GM12865 (cell line): ENCODE measurements at regions not wholly inside any gene's neighbourhood (a gene's known extent, or its start where the extent isn't known, plus 50 kb on each side); places are given as distances from the start of the nearest gene placed in this dataset.
"Not testable (repeated sequence)": the region's sequence is repeated elsewhere in the genome, so short reads cannot be mapped to it uniquely, and the experiment has no call there.

ENCODE experiments used
- DNase-seq: peaks from one replicate; pipeline ENCODE4 v3.0.0; 2010; ENCODE audit warnings: low read depth
- H3K4me3 ChIP-seq: 2 replicates; pipeline ENCODE4 v1.5.1; 2011; ENCODE audit warnings: mild to moderate bottlenecking, low read depth, low read length, control low read depth
- TF ChIP-seq, protein P1 (sequence below): IDR thresholded peaks from 2 replicates; pipeline ENCODE4 v1.5.1; 2011; ENCODE audit warnings: low read length, control low read depth, low read depth, inconsistent platforms; ENCODE audit not compliant: insufficient read depth; ENCODE audit errors: missing control alignments

DNA sequence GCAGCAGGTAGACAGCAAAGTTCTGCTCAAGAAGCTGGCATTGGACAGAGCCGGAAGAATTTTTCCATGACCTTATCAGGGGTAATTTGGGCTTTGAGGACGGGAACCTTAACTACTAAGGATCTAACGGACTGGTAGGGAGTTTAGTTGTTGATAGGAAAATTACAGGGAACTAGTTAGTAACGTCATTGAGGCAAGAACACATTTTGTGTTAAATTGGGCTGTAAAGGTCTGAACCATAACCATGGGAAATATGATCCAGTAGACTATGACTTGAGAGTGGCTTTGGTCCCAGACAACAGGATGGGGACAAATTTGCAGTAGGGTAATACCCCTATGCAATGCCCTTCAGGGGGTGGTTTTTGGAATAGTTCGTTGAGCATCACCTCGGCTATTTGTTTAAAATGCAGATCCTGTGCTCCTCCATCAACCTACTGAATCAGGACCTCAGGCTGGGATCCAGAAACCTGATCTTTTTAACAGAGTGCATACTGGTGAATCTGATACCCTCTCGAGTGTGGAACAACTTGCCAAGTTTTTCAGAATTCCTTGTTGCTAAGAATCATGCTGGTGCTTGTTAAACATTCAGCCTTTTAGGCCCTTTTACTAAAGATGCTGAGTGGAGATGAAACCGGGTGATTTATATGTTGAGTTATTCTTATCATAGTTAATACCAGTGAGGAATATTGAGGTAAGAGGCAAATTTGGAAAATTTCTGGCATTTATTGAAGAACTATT is 255.1 kb downstream of the MAP2K6 start:
- TF ChIP-seq, protein P1, sequence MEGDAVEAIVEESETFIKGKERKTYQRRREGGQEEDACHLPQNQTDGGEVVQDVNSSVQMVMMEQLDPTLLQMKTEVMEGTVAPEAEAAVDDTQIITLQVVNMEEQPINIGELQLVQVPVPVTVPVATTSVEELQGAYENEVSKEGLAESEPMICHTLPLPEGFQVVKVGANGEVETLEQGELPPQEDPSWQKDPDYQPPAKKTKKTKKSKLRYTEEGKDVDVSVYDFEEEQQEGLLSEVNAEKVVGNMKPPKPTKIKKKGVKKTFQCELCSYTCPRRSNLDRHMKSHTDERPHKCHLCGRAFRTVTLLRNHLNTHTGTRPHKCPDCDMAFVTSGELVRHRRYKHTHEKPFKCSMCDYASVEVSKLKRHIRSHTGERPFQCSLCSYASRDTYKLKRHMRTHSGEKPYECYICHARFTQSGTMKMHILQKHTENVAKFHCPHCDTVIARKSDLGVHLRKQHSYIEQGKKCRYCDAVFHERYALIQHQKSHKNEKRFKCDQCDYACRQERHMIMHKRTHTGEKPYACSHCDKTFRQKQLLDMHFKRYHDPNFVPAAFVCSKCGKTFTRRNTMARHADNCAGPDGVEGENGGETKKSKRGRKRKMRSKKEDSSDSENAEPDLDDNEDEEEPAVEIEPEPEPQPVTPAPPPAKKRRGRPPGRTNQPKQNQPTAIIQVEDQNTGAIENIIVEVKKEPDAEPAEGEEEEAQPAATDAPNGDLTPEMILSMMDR, result no peak
- no peak overlapping the region for H3K4me3 ChIP-seq
- no peak for DNase-seq

DNA sequence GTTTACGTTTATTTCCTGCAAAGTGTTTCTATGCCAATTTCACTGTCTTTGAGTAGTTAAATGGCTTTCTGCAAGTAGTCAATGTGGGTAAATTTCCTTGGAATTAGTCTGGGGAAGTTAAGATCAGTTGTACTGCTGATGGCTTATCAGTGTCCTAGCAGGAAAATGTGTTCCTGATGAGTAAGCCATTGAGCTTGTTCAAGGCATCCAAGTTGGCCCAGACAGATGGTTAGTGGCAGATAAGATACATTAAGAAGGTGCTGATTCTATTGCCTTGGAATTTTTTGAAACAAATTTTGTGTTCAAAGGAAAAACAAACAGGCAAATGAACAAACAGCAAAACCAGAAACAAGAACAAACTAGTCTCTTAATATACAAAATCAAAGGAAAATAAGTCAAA is 258.4 kb downstream of the MAP2K6 start:
- TF ChIP-seq, protein P1, result no peak
- DNase-seq, result no peak
- no peak overlapping the region for H3K4me3 ChIP-seq

DNA sequence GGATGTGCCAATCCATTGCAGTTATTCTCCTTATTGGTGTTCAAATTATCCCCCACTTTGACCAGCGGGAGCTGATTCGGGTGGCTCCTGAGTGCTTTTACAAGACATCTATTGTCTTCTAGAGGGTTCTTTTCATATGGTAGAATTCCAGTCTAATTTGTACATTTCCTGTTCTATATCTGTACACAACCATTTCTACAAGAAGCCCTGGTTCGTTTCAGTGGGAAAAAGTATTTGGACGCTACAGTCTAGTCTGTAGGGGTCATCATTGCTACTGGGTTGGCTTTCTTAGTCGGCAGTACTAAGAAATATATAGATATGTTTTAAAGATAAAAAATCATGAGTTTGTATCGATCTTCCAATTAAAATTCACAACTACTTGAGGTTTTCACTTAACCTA is 262.6 kb downstream of the MAP2K6 start:
- TF ChIP-seq, protein P1, result no peak
- no peak for DNase-seq
- no peak overlapping the region for H3K4me3 ChIP-seq

DNA sequence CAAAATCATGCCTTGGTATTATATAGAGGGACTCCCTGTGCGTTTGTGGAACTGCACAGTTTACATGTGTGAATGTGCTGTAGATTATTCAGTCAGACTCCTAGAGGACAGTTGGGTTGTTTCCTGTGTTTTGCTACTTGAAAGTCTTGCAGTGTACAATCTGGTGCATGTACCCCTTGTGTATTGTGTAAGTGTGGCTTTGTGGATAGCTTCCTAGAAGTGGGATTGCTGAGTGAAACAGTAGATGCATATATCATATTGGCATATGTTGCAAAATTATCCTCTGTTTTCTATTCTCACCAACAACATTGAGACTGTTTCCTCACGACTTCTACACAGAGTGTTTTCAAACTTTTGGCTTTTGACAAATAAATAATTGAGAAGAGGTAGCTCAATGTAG is 263.7 kb downstream of the MAP2K6 start:
- TF ChIP-seq, protein P1, result no peak

DNA sequence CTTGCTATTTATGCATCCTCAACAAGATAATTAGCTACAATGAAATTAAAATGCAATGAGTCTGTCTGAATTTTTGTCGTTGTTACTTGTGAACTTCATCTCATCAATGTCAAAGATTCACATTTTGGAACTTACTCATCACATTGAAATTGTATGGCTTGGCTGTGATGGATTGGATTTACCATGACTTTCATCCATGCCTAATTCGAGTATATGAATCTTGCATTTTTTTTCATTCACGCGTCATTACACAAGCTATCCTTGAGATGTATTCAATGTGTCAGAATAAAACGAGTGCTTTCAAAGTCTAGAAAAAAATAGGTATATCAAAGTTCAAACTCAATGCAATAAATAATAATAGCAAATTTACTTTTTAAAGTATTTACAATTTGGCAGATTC is 265.3 kb downstream of the MAP2K6 start:
- H3K4me3 ChIP-seq, result no peak overlapping the region
- DNase-seq, result no peak
- TF ChIP-seq, protein P1, result no peak

More for the DNA sequence above, 263.7 kb downstream of the MAP2K6 start:
- no peak overlapping the region for H3K4me3 ChIP-seq
- no peak for DNase-seq

DNA sequence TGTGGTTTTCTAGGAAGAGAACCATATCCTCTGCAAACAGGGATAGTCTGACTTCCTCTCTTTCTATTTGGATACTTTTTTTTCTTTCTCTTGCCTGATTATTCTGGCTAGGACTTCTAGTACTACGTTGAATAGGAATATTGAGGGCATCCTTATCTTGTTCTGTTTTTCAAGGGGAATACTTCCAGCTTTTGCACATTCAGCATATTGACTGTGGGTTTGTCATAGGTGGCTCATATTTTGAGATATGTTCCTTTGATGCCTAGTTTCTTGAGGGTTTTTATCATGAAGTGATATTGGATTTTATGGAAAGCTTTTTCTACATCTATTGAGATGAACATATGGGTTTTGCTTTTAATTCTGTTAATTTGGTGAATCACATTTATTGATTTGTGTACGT is 269.8 kb downstream of the MAP2K6 start:
- no peak for DNase-seq
- H3K4me3 ChIP-seq, result no peak overlapping the region
- TF ChIP-seq, protein P1, result no peak

DNA sequence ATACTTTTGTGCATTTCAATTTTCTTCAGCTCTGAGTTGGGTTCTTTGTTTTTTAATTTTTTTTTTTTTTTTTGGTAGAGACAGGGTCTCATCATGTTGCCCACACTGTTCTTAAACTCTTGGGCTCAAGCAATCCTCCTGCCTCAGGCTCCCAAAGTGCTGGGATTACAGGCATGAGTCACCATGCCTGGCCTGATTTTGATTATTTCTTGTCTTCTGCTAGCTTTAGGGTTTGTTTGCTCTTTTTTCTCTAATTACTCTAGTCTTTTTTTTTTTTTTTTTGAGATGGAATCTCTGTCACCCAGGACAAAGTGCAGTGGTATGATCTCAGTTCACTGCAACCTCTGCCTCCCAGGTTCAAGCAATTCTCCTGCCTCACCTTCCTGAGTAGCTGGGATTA is 270.7 kb downstream of the MAP2K6 start:
- not testable (repeated sequence) for DNase-seq, H3K4me3 ChIP-seq
